ENCODE measurements at regions not wholly inside any gene's neighbourhood (a gene's known extent, or its start where the extent isn't known, plus 50 kb on each side); places are given as distances from the start of the nearest gene placed in this dataset.
"Not testable (repeated sequence)": the region's sequence is repeated elsewhere in the genome, so short reads cannot be mapped to it uniquely, and the experiment has no call there.

GRCh38 chr10:30695481-30696236 is 66.1 kb upstream of the LYZL2 start:
- DNase-seq = peak; percentile 83

- DNase-seq = no peak
Measured at GRCh38 chr10:30694518-30695228, 65.1 kb upstream of the LYZL2 start.

GRCh38 chr10:30691639-30692015 is 62.1 kb upstream of the LYZL2 start:
- no peak for DNase-seq

- DNase-seq = not testable (repeated sequence)
Measured at GRCh38 chr10:30690948-30691638, 61.5 kb upstream of the LYZL2 start.

- no peak for DNase-seq
Measured at GRCh38 chr10:30688456-30688855, 58.9 kb upstream of the LYZL2 start.

- DNase-seq = peak; percentile 82
Measured at GRCh38 chr10:30687698-30688213, 58.2 kb upstream of the LYZL2 start.

- no peak for DNase-seq
Measured at GRCh38 chr10:30686708-30687107, 57.2 kb upstream of the LYZL2 start.

- no peak for DNase-seq
Measured at GRCh38 chr10:30683496-30683895, 53.9 kb upstream of the LYZL2 start.

- peak; percentile 86 for DNase-seq
Measured at GRCh38 chr10:30682377-30683199, 53.0 kb upstream of the LYZL2 start.

GRCh38 chr10:30680908-30681307 is 51.4 kb upstream of the LYZL2 start:
- DNase-seq = no peak
